Activated CD4-positive, alpha-beta T cell treated with anti-CD3 and anti-CD28 coated beads, Interleukin-2, amount 10 ng/mL, durations not matched to agents 7 days and 5 days (primary cell): ENCODE measurements at regions not wholly inside any gene's neighbourhood (a gene's known extent, or its start where the extent isn't known, plus 50 kb on each side); places are given as distances from the start of the nearest gene placed in this dataset.

Experiments
- CTCF ChIA-PET: fragments of 350-600 bp; sonication (Branson Sonifier 250); formaldehyde crosslinking; loops from one replicate; lab custom pipeline; 2021; ENCODE audit warnings: antibody characterized with exemption; lab: Charles Lee
- POLR2A ChIA-PET: fragments of 350-600 bp; sonication (Branson Sonifier 250); formaldehyde crosslinking; loops from one replicate; lab custom pipeline; 2021; ENCODE audit warnings: antibody characterized with exemption; lab: Charles Lee
- DNase-seq: peaks from one replicate; pipeline ENCODE4 v3.0.0-alpha.2; 2020
- H3K27ac Mint-ChIP-seq: one replicate; pipeline ENCODE4 v1.8.0; 2021; ENCODE audit warnings: mild to moderate bottlenecking, moderate library complexity, mixed read lengths
- H3K27me3 Mint-ChIP-seq: one replicate; pipeline ENCODE4 v1.8.0; 2021; ENCODE audit warnings: mixed read lengths
- H3K36me3 Mint-ChIP-seq: one replicate; pipeline ENCODE4 v1.8.0; 2021; ENCODE audit warnings: low read depth, mixed read lengths
- H3K4me1 Mint-ChIP-seq: one replicate; pipeline ENCODE4 v1.8.0; 2021; ENCODE audit warnings: mixed read lengths
- H3K4me3 Mint-ChIP-seq: one replicate; pipeline ENCODE4 v1.8.0; 2021; ENCODE audit warnings: mild to moderate bottlenecking, moderate library complexity, mixed read lengths
- H3K9me3 Mint-ChIP-seq: one replicate; pipeline ENCODE4 v1.8.0; 2021; ENCODE audit warnings: mixed read lengths

DNA sequence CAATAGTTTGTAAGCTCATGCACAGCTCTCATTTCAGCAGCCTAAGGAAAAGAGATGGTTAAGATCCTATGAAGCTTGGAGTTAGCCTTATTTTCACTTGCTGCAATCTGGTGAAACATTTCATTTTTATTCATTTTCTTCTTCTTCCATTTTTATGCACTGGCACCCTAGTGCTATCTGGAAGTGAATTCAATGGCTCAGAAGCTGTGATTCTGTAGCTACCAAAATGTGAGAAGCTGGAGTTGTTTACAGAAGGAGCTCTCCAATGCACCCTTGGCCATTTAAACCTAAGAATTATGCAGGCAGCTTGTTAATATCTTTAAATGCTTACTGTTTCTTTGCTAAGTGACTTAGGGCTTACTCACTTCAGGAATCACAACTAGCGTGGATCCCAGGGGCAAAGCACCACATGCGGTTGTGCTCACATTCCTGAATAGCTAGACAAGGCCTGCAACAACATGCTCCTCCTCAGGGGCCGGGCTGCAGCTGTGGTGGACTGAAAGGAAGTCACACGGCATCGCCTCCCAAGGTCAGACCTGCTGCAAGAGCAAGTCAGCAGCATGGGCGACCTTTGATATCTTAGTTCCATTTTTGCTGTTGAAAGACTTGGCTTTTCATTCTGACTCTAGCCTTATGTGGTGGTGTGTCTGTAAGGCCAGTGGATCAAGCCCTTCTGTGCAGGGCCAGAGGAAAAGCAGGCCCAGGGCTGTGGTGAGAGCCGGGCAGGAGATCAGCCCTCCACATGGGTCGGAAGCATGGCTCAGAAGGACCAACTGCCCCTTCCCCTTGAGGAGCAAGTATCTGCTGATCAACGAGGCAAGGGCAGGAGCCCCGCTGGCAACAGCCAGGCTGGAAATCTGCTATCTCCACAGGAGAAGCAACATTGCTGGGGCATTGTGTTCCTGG is 91.9 kb upstream of the MBL2 start:
- no peak overlapping the region for H3K4me3 Mint-ChIP-seq
- no peaks in the 10 kb centered on the region for H3K27me3 Mint-ChIP-seq
- ChIA-PET POLR2A (no interaction called here), CTCF (no interaction called here)
- H3K27ac Mint-ChIP-seq: no peak overlapping the region
- no peaks in the 10 kb centered on the region for H3K4me1 Mint-ChIP-seq
- peaks cover 6% of the 10 kb centered on the region for H3K9me3 Mint-ChIP-seq
- DNase-seq: no peak
- no peaks in the 10 kb centered on the region for H3K36me3 Mint-ChIP-seq

DNA sequence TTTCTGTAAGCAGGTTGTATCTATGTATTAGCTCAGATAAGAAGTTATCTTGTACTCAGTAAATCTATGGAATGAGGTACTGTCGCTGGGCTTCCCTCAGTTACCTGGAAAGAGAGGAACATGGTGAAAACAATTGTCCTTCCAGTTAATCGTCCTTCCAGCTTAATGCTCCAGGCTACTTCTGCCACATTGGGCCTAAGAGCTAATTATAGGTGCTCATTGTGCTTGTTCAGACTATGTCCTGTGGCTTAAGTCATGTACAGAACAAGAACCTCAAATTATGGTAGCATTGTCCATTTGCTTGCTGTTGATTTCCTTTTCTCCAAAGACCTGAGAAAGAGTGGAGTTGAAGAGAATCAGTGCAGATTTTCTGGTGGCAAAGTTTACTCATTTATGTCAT is 86.1 kb upstream of the MBL2 start:
- POLR2A ChIA-PET: no interaction called here
- no peaks in the 10 kb centered on the region for H3K27me3 Mint-ChIP-seq
- CTCF ChIA-PET: no interaction called here
- H3K4me1 Mint-ChIP-seq: no peaks in the 10 kb centered on the region
- no peak for DNase-seq
- no peaks in the 10 kb centered on the region for H3K9me3 Mint-ChIP-seq
- no peak overlapping the region for H3K27ac Mint-ChIP-seq
- no peak overlapping the region for H3K4me3 Mint-ChIP-seq
- H3K36me3 Mint-ChIP-seq: no peaks in the 10 kb centered on the region

DNA sequence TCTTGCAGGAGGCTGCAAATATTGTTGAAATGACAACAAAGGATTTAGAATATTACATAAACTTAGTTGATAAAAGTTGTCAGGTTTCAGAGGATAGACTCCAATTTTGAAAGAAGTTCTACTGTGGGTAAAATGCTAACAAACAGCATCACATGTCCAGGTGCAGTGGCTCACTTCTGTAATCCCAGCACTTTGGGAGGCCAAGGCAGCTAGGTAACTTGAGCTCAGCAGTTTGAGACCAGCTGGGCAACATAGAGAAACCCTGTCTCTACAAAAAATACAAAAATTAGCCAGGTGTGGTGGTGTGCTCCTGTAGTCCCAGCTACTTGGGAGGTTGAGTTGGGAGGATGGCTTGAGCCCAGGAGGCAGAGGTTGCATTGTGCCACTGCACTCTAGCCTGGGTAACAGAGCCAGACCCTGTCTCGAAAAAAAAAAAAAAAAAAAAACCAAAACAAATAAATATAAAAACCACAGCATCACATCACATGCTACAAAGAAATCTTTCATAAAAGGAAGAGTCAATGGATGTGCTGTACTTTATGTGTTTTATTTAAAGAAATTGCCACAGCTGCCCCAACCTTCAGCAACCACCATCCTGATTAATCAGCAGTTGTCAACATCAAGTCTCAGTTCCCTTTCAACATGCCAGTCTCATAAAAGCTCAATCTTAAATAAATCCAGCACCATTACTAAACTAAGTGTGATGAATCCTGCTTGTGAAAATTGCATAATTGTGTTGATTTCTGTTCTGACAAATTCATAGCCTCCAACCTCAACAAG is 83.2 kb upstream of the MBL2 start:
- no peak overlapping the region for H3K4me3 Mint-ChIP-seq
- ChIA-PET CTCF (no interaction called here), POLR2A (no interaction called here)
- no peak for DNase-seq
- no peaks in the 10 kb centered on the region for H3K4me1 Mint-ChIP-seq
- no peak overlapping the region for H3K27ac Mint-ChIP-seq
- no peaks in the 10 kb centered on the region for H3K9me3 Mint-ChIP-seq
- H3K27me3 Mint-ChIP-seq: no peaks in the 10 kb centered on the region
- no peaks in the 10 kb centered on the region for H3K36me3 Mint-ChIP-seq

DNA sequence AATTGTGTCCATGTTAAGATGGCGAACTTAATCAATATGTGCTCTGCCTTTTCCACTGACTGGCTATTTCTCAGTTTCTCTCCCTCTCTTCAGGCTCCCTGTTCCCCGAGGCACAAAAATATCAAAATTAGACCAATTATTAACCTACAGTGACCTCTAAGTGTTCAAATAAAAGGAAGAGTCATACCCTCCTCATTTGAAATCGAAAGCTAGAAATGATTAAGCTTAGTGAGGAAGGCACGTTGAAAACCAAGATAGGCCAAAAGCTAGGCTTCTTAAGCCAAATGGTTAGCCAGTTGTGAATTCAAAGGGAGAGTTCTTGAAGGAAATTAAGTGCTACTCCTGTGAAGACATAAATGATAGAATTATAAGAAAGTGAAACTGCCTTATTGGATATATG is 81.1 kb upstream of the MBL2 start:
- ChIA-PET POLR2A (no interaction called here), CTCF (no interaction called here)
- no peak overlapping the region for H3K27ac Mint-ChIP-seq
- no peaks in the 10 kb centered on the region for H3K4me1 Mint-ChIP-seq
- H3K4me3 Mint-ChIP-seq: no peak overlapping the region
- no peaks in the 10 kb centered on the region for H3K27me3 Mint-ChIP-seq
- DNase-seq: no peak
- no peaks in the 10 kb centered on the region for H3K36me3 Mint-ChIP-seq
- peaks cover 2% of the 10 kb centered on the region for H3K9me3 Mint-ChIP-seq

DNA sequence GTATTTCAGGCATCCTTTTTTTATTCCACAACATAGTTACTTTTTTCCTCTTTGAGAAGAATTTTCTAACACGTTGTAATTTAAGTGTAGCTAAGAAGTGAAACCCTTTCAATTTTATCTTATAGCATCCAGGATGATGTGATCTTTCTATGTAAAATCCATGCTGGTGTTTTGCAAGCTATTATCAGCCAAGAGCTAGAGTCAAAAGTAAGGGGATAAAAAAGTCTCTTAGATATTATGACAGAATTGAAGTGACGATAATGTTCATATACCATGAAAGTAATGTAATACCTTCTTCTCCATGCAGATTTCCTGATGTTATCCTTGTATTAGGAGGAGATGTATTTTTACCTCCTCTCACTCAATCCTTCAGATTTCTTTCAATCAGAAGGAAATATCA is 64.2 kb upstream of the MBL2 start:
- Mint-ChIP-seq H3K4me3 (no peak overlapping the region), H3K9me3 (peaks cover 4% of the 10 kb centered on the region), H3K27me3 (no peaks in the 10 kb centered on the region), H3K27ac (no peak overlapping the region), H3K4me1 (no peaks in the 10 kb centered on the region), H3K36me3 (no peaks in the 10 kb centered on the region)
- ChIA-PET CTCF (no interaction called here), POLR2A (no interaction called here)
- no peak for DNase-seq
